Gastroesophageal sphincter (tissue), 3 donors: ENCODE measurements at regions not wholly inside any gene's neighbourhood (a gene's known extent, or its start where the extent isn't known, plus 50 kb on each side); places are given as distances from the start of the nearest gene placed in this dataset.

Source experiments
- POLR2A ChIP-seq, 2 donors: fragments of 450-650 bp; IDR thresholded peaks; one replicate each; pipeline ENCODE4 v1.6.1; 2017; ENCODE audit warnings: antibody characterized with exemption in 2 of 2, mild to moderate bottlenecking in 2 of 2, moderate library complexity in 1 of 2
- POLR2AphosphoS5 ChIP-seq: sonication (generic); formaldehyde crosslinking; IDR thresholded peaks from one replicate; pipeline ENCODE4 v1.6.1; 2017; ENCODE audit warnings: antibody characterized with exemption
- TF ChIP-seq, protein P1 (sequence below), 4 experiments: fragments of 200-600 bp in 2 of 4; fragments of 450-650 bp in 2 of 4; sonication (generic) in 1 of 4; IDR thresholded peaks; one replicate each; pipeline ENCODE4 v1.5.1; 2017 to 2019; ENCODE audit warnings: antibody characterized with exemption in 4 of 4, mild to moderate bottlenecking in 2 of 4, moderate library complexity in 2 of 4

DNA sequence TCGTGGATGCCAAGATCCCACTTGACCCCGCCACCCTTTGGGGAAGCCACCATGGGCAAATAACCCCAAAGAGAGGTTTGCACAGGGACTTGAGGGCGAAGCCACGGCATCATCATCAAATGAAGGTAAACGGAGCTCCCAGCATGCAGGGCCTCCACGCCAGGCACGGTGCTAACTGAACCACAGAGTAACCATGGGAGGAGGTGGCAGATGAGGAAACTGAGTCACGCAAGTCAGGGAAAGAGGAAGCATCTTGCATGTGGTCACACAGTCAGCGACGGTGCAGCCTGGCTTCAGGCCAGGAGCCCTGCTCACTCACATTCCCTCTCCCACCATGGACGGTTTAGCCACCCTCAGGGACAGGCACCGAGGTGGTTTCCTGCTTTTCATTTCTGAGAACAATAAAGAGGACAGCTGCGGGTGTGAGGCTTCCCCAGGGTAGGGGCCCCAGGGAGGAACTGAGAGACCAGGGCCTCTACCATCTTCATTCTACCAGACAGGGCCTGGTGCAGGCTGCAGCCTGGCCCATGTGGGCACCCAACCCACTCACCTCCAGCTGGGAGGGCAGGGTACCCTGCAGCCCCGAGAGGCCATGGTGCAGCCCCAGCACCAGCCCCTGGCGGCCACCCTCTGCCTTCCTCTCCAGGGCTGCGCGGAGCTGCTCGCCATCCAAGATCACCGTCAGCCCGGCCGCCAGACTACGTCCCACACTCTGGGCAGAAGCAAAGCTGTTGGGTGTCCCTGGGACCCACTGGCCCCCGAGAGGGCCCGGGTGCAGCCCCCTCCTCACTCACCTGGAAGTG, 78.3 kb downstream of the RMI2 start:
- TF ChIP-seq, protein P1, sequence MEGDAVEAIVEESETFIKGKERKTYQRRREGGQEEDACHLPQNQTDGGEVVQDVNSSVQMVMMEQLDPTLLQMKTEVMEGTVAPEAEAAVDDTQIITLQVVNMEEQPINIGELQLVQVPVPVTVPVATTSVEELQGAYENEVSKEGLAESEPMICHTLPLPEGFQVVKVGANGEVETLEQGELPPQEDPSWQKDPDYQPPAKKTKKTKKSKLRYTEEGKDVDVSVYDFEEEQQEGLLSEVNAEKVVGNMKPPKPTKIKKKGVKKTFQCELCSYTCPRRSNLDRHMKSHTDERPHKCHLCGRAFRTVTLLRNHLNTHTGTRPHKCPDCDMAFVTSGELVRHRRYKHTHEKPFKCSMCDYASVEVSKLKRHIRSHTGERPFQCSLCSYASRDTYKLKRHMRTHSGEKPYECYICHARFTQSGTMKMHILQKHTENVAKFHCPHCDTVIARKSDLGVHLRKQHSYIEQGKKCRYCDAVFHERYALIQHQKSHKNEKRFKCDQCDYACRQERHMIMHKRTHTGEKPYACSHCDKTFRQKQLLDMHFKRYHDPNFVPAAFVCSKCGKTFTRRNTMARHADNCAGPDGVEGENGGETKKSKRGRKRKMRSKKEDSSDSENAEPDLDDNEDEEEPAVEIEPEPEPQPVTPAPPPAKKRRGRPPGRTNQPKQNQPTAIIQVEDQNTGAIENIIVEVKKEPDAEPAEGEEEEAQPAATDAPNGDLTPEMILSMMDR (IDR thresholded peaks at IDR 0.05), result no peak
- TF ChIP-seq POLR2A (IDR thresholded peaks at IDR 0.05) (no peak), POLR2AphosphoS5 (no peak)
